CD14-positive monocyte (primary cell): ENCODE measurements at regions not wholly inside any gene's neighbourhood (a gene's known extent, or its start where the extent isn't known, plus 50 kb on each side); places are given as distances from the start of the nearest gene placed in this dataset.

Source experiments
- DNase-seq, 3 donors: peaks; one replicate each; pipeline ENCODE4 v3.0.0-alpha.2; 2011 to 2022
- H2AFZ ChIP-seq: 2 replicates; pipeline ENCODE4 v1.6.0; 2012; ENCODE audit warnings: mild to moderate bottlenecking, low read depth, low read length, inconsistent platforms; ENCODE audit not compliant: insufficient read depth, poor library complexity, severe bottlenecking
- H3K27ac ChIP-seq, 2 donors: 1 replicate in 1 of 2; 2 replicates in 1 of 2; pipeline ENCODE4 v1.5.1; 2012 to 2013; ENCODE audit warnings: low read length in 2 of 2, control low read depth in 1 of 2, inconsistent platforms in 1 of 2, low read depth in 1 of 2, mild to moderate bottlenecking in 1 of 2
- H3K27me3 ChIP-seq, 2 donors: one replicate each; pipeline versions ENCODE4 v1.6.0 to v1.6.1; 2011 to 2013; ENCODE audit warnings: low read length in 2 of 2; ENCODE audit not compliant: control insufficient read depth in 2 of 2, insufficient read depth in 2 of 2
- H3K36me3 ChIP-seq, 2 donors: replicated peaks in 1 of 2; 1 replicate in 1 of 2; 2 replicates in 1 of 2; pipeline versions ENCODE4 v1.5.1 to v1.6.1; 2012 to 2013; ENCODE audit warnings: low read length in 2 of 2, control low read depth in 1 of 2, inconsistent platforms in 1 of 2, mild to moderate bottlenecking in 1 of 2; ENCODE audit not compliant: insufficient read depth in 2 of 2, control insufficient read depth in 1 of 2
- H3K4me1 ChIP-seq, 2 donors: 1 replicate in 1 of 2; 2 replicates in 1 of 2; pipeline versions ENCODE4 v1.5.1 to v1.6.1; 2012 to 2013; ENCODE audit warnings: low read length in 2 of 2, control low read depth in 1 of 2, inconsistent platforms in 1 of 2, mild to moderate bottlenecking in 1 of 2, moderate library complexity in 1 of 2; ENCODE audit not compliant: insufficient read depth in 2 of 2, control insufficient read depth in 1 of 2
- H3K4me2 ChIP-seq: replicated peaks from 2 replicates; pipeline ENCODE3; 2012; ENCODE audit warnings: low read length, moderate library complexity, mild to moderate bottlenecking; ENCODE audit not compliant: poor library complexity, severe bottlenecking; ENCODE audit errors: extremely low read depth
- H3K4me3 ChIP-seq, 3 experiments: fragments of 200-600 bp in 1 of 3; sonication (generic) in 1 of 3; replicated peaks in 1 of 3; 1 replicate in 2 of 3; 2 replicates in 1 of 3; pipeline ENCODE4 v1.5.1; 2011 to 2013; ENCODE audit warnings: low read length in 3 of 3, mild to moderate bottlenecking in 3 of 3, control low read depth in 2 of 3, low read depth in 2 of 3, inconsistent platforms in 1 of 3, moderate library complexity in 1 of 3
- H3K79me2 ChIP-seq: 2 replicates; pipeline ENCODE4 v1.6.0; 2012; ENCODE audit warnings: mild to moderate bottlenecking, control low read depth, inconsistent platforms, low read length, moderate library complexity; ENCODE audit not compliant: insufficient read depth
- H3K9ac ChIP-seq: 2 replicates; pipeline ENCODE4 v1.6.0; 2017; ENCODE audit warnings: low read length, mild to moderate bottlenecking; ENCODE audit not compliant: insufficient read depth, poor library complexity, severe bottlenecking
- H3K9me3 ChIP-seq, 2 donors: replicated peaks in 1 of 2; 1 replicate in 1 of 2; 2 replicates in 1 of 2; pipeline versions ENCODE4 v1.5.1 to v1.6.1; 2012 to 2013; ENCODE audit warnings: low read length in 2 of 2, control low read depth in 1 of 2; ENCODE audit not compliant: control insufficient read depth in 1 of 2, insufficient read depth in 1 of 2
- H4K20me1 ChIP-seq: 2 replicates; pipeline ENCODE4 v1.6.0; 2012; ENCODE audit warnings: mild to moderate bottlenecking, low read length, control low read depth, moderate library complexity; ENCODE audit not compliant: insufficient read depth
- H3K27ac Mint-ChIP-seq, 7 donors: one replicate each; pipeline ENCODE4 v1.8.0; 2020; ENCODE audit warnings: mild to moderate bottlenecking in 7 of 7, mixed read lengths in 7 of 7, moderate library complexity in 6 of 7, inconsistent platforms in 2 of 7
- H3K27me3 Mint-ChIP-seq, 3 donors: one replicate each; pipeline ENCODE4 v1.8.0; 2021 to 2022; ENCODE audit warnings: low read depth in 3 of 3, mild to moderate bottlenecking in 3 of 3, mixed read lengths in 3 of 3, moderate library complexity in 3 of 3, inconsistent platforms in 1 of 3
- H3K36me3 Mint-ChIP-seq, 2 donors: one replicate each; pipeline ENCODE4 v1.8.0; 2020; ENCODE audit warnings: mixed read lengths in 2 of 2, inconsistent platforms in 1 of 2, mild to moderate bottlenecking in 1 of 2
- H3K4me1 Mint-ChIP-seq: one replicate; pipeline ENCODE4 v1.8.0; 2020; ENCODE audit warnings: mild to moderate bottlenecking, mixed read lengths
- H3K4me3 Mint-ChIP-seq, 2 donors: one replicate each; pipeline ENCODE4 v1.8.0; 2020; ENCODE audit warnings: mild to moderate bottlenecking in 2 of 2, mixed read lengths in 2 of 2, moderate library complexity in 1 of 2
- H3K9me3 Mint-ChIP-seq, 7 donors: one replicate each; pipeline ENCODE4 v1.8.0; 2020 to 2022; ENCODE audit warnings: mixed read lengths in 7 of 7, mild to moderate bottlenecking in 6 of 7, moderate library complexity in 6 of 7, inconsistent platforms in 2 of 7
- CTCF ChIP-seq: fragments of 200-600 bp; IDR thresholded peaks from one replicate; pipeline ENCODE4 v1.8.0; 2022; ENCODE audit warnings: antibody characterized with exemption, mild to moderate bottlenecking
- WGBS: methylation state at CpG from one replicate; pipeline ENCODE4 v1.1.5; 2013; ENCODE audit warnings: missing lambda C conversion rate; ENCODE audit not compliant: insufficient coverage; 5-methylcytosine and 5-hydroxymethylcytosine counted together
- intact Hi-C, 2 donors: fragments of 100-400 bp; cut with micrococcal nuclease; formaldehyde crosslinking; loops; one replicate each; pipeline versions ENCODE4 v1.15.0 to v1.15.1; 2023

DNA sequence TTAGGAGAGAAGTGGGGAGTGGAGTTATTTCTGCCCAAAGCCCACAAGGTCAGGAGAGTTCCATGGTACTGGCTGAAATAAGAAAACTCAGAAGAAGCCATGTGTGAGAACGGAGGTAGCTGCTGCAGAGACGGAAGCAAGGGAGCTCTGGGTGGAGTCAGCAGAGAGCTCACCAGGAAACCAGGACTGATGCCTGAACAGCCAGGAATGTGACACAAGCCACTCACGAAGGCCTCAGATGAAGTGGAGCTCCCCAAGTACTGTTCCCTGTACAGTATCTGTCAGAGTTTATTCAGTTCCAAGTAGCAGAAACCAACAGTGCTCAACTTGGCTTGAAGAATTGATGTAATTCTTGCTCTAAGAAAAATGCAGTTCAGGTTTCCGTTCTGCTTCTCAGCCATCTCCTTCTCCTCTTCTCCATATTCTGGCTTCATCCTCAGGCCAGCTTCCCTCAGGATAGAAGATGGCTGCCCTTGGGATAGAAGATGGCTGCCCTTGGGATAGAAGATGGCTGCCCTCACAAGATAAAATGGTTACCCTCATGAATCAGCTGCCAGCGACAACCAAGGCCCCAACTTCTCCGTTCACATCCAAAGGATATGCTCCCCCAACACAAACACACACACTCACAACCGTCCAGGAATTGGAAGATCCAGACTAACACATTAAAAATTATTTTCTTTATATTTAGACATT, 117.4 kb upstream of the SH3BP4 start:
- intact Hi-C loops, result no loop called here

GRCh38 chr2:234830853-234831252, 121.0 kb upstream of the SH3BP4 start:
- H3K9me3 ChIP-seq, result no peaks in the 10 kb centered on the region
- no peaks in the 10 kb centered on the region for H3K4me1 ChIP-seq
- no peak overlapping the region for H3K9ac ChIP-seq
- Mint-ChIP-seq H3K36me3 (no peaks in the 10 kb centered on the region), H3K9me3 (peaks cover 0 to 6% (median 0%) of the 10 kb centered on the region in 7 donors), H3K27ac (no peak overlapping the region), H3K4me3 (no peak overlapping the region), H3K4me1 (no peaks in the 10 kb centered on the region), H3K27me3 (peaks cover 0 to 2% (median 2%) of the 10 kb centered on the region in 3 donors)
- DNase-seq, result no peak
- intact Hi-C loops, result no loop called here
- H3K79me2 ChIP-seq, result no peaks in the 10 kb centered on the region
- no peaks in the 10 kb centered on the region for H3K36me3 ChIP-seq
- no peak overlapping the region for H3K4me2 ChIP-seq
- H3K27me3 ChIP-seq, result no peaks in the 10 kb centered on the region
- no peak overlapping the region for H2AFZ ChIP-seq
- no peak for TF ChIP-seq CTCF
- H3K4me3 ChIP-seq, result no peak overlapping the region
- H3K27ac ChIP-seq, result no peak overlapping the region
- no peaks in the 10 kb centered on the region for H4K20me1 ChIP-seq
- WGBS, result 100% methylated on average over 1 of the region's 2 CpGs

More for the DNA sequence above, 117.4 kb upstream of the SH3BP4 start:
- H3K9me3 ChIP-seq, result no peaks in the 10 kb centered on the region
- H3K79me2 ChIP-seq, result no peaks in the 10 kb centered on the region
- Mint-ChIP-seq H3K36me3 (no peaks in the 10 kb centered on the region), H3K4me1 (no peaks in the 10 kb centered on the region), H3K4me3 (no peak overlapping the region), H3K27me3 (peaks cover 0 to 4% (median 2%) of the 10 kb centered on the region in 3 donors), H3K9me3 (peaks cover 0 to 3% (median 0%) of the 10 kb centered on the region in 7 donors), H3K27ac (no peak overlapping the region)
- no peak overlapping the region for H3K4me3 ChIP-seq
- H2AFZ ChIP-seq, result no peak overlapping the region
- H3K27me3 ChIP-seq, result no peaks in the 10 kb centered on the region
- H3K27ac ChIP-seq, result no peak overlapping the region
- TF ChIP-seq CTCF, result no peak
- H3K4me1 ChIP-seq, result no peaks in the 10 kb centered on the region
- no peaks in the 10 kb centered on the region for H4K20me1 ChIP-seq
- no peak overlapping the region for H3K9ac ChIP-seq
- no peak for DNase-seq
- 96% methylated on average over 3 of the region's 7 CpGs for WGBS
- H3K36me3 ChIP-seq, result no peaks in the 10 kb centered on the region
- no peak overlapping the region for H3K4me2 ChIP-seq
